ENCODE measurements at regions not wholly inside any gene's neighbourhood (a gene's known extent, or its start where the extent isn't known, plus 50 kb on each side); places are given as distances from the start of the nearest gene placed in this dataset.

- Histone ChIP-seq H3K27ac (no peak overlapping the region), H3K36me3 (no peaks in the 10 kb centered on the region), H3K9me3 (peaks cover 0 to 39% (median 20%) of the 10 kb centered on the region in 8 donors), H3K27me3 (replicated peaks in 1 of 7) (no peaks in the 10 kb centered on the region), H3K4me3 (no peak overlapping the region), H3K4me1 (no peaks in the 10 kb centered on the region)
- no peak for DNase-seq
- no peak for TF ChIP-seq POLR2A (IDR thresholded peaks at IDR 0.05)
- TF ChIP-seq CTCF (IDR thresholded peaks at IDR 0.05 in 8 of 11, conservative IDR thresholded peaks at IDR 0.05 in 3 of 11), result no peak
- no peak for TF ChIP-seq POLR2AphosphoS5 (IDR thresholded peaks at IDR 0.05)
- WGBS, 5 donors, result 70 to 100% (median 96%) methylated on average over 2 to 3 of the region's 3 CpGs
- intact Hi-C loops (cut with DNase I; ENCODE audit: low total_unique reads), result no loop called here
Observed at GRCh38 chr15:100803171-100803440, 76.5 kb upstream of the ALDH1A3 start.

- WGBS, 5 donors, result 63 to 88% (median 78%) methylated on average over 1 of the region's 1 CpG
Observed at GRCh38 chr15:100806157-100806556, 73.5 kb upstream of the ALDH1A3 start.

DNA sequence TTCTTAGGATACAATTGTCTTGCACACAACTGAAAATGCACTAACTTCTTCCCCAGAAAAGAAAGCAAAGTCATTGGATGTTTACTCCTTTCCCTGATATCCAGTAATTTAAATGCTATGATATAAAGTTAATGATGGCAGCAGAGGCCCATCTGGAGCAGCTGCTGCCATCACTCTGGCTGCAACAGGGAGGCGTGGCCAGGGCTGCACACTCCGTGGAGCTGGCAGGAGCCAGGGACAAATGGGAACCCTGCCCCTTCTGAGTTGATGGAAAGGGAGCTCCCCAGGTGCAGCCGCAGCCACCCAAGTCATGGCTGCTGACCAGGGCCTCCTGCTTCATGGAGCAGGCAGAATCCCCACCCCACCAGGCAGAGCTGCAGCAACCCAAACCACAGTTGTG, 72.6 kb upstream of the ALDH1A3 start:
- TF ChIP-seq POLR2A (IDR thresholded peaks at IDR 0.05), result no peak
- TF ChIP-seq POLR2AphosphoS5 (IDR thresholded peaks at IDR 0.05), result no peak
- no peak for TF ChIP-seq CTCF (IDR thresholded peaks at IDR 0.05 in 8 of 11, conservative IDR thresholded peaks at IDR 0.05 in 3 of 11)
- no peak overlapping the region for H3K27ac ChIP-seq
- H3K9me3 ChIP-seq, result peaks cover 0 to 34% (median 21%) of the 10 kb centered on the region in 8 donors
- H3K4me1 ChIP-seq, result no peaks in the 10 kb centered on the region
- H3K36me3 ChIP-seq, result no peaks in the 10 kb centered on the region
- intact Hi-C loops (cut with DNase I; ENCODE audit: low total_unique reads), result no loop called here
- H3K27me3 ChIP-seq (replicated peaks in 1 of 7), result no peaks in the 10 kb centered on the region
- 73 to 85% (median 78%) methylated on average over 2 to 3 of the region's 3 CpGs for WGBS, 5 donors
- H3K4me3 ChIP-seq, result no peak overlapping the region
- no peak for DNase-seq

More at GRCh38 chr15:100806157-100806556, 73.5 kb upstream of the ALDH1A3 start:
- DNase-seq, result no peak
- no peaks in the 10 kb centered on the region for H3K27me3 ChIP-seq (replicated peaks in 1 of 7)
- no peaks in the 10 kb centered on the region for H3K36me3 ChIP-seq
- intact Hi-C loops (cut with DNase I; ENCODE audit: low total_unique reads), result no loop called here
- H3K9me3 ChIP-seq, result peaks cover 0 to 34% (median 21%) of the 10 kb centered on the region in 8 donors
- no peaks in the 10 kb centered on the region for H3K4me1 ChIP-seq
- TF ChIP-seq POLR2AphosphoS5 (IDR thresholded peaks at IDR 0.05) (no peak), CTCF (IDR thresholded peaks at IDR 0.05 in 8 of 11, conservative IDR thresholded peaks at IDR 0.05 in 3 of 11) (no peak), POLR2A (IDR thresholded peaks at IDR 0.05) (no peak)
- no peak overlapping the region for H3K27ac ChIP-seq
- no peak overlapping the region for H3K4me3 ChIP-seq

DNA sequence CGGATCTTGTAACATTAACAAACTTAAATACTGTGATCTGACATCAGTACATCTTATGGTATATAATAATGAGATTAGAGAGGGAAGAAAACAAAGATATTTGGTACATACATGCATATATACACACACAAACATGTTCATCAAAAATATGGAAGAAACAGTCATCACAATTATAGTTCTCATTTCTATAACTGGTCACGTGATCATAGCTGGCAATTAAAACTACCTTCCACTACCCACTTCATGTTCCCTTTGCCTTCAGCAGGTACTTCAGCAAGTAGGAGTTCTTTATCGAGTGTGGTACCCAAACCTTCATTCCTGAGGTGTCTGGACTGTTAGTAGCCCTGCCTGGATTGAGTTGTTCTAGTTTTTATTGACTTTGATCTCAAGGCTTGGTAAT, 70.9 kb upstream of the ALDH1A3 start:
- Histone ChIP-seq H3K9me3 (peaks cover 0 to 34% (median 21%) of the 10 kb centered on the region in 8 donors), H3K4me3 (no peak overlapping the region), H3K36me3 (no peaks in the 10 kb centered on the region), H3K4me1 (no peaks in the 10 kb centered on the region), H3K27ac (no peak overlapping the region), H3K27me3 (replicated peaks in 1 of 7) (no peaks in the 10 kb centered on the region)
- DNase-seq, result no peak
- TF ChIP-seq POLR2AphosphoS5 (IDR thresholded peaks at IDR 0.05), result no peak
- 68 to 79% (median 73%) methylated on average over 3 of the region's 3 CpGs for WGBS, 5 donors
- intact Hi-C loops (cut with DNase I; ENCODE audit: low total_unique reads), result no loop called here

- TF ChIP-seq POLR2A (IDR thresholded peaks at IDR 0.05), result no peak
- no peak for TF ChIP-seq CTCF (IDR thresholded peaks at IDR 0.05 in 8 of 11, conservative IDR thresholded peaks at IDR 0.05 in 3 of 11)
- TF ChIP-seq POLR2AphosphoS5 (IDR thresholded peaks at IDR 0.05), result no peak
- Histone ChIP-seq H3K36me3 (no peaks in the 10 kb centered on the region), H3K4me1 (no peaks in the 10 kb centered on the region), H3K27me3 (replicated peaks in 1 of 7) (no peaks in the 10 kb centered on the region), H3K9me3 (peaks cover 0 to 34% (median 21%) of the 10 kb centered on the region in 8 donors), H3K27ac (no peak overlapping the region), H3K4me3 (no peak overlapping the region)
- no peak for DNase-seq
- intact Hi-C loops (cut with DNase I; ENCODE audit: low total_unique reads), result no loop called here
Observed at GRCh38 chr15:100809151-100809550, 70.5 kb upstream of the ALDH1A3 start.
